HepG2 (cell line): ENCODE measurements at regions not wholly inside any gene's neighbourhood (a gene's known extent, or its start where the extent isn't known, plus 50 kb on each side); places are given as distances from the start of the nearest gene placed in this dataset.

Experiments
- ATAC-seq: fragments of 200-7000 bp; cut with Tn5 transposase; 3 replicates; pipeline ENCODE4 v1.9.1; 2020; ENCODE audit warnings: mild to moderate bottlenecking, moderate library complexity
- BruUV-seq: library from RNA; stranded (reverse); fragments of 400-500 nt; replicated peaks from 2 replicates; lab custom pipeline; 2021; lab: Mats Ljungman, UMichigan
- CTCF ChIA-PET: fragments of 300-600 bp; formaldehyde crosslinking; extraction: SDS; loops from one replicate; lab custom pipeline; 2021; ENCODE audit warnings: low total read pairs, inconsistent platforms, low intra/inter-chr PET ratio; lab: Yijun Ruan, JAX
- POLR2A ChIA-PET: fragments of 350-600 bp; sonication (Branson Sonifier 250); formaldehyde crosslinking; loops from one replicate; lab custom pipeline; 2020; ENCODE audit warnings: antibody characterized with exemption, inconsistent platforms; lab: Yijun Ruan, JAX
- DNase-seq: peaks from one replicate; pipeline ENCODE4 v3.0.0-alpha.2; 2015; ENCODE audit warnings: low spot score
- FAIRE-seq: peaks from 3 replicates; lab custom pipeline; 2011; peaks lifted over from hg19 to GRCh38; lab: Jason Lieb, UNC
- H2AFZ ChIP-seq: one replicate; pipeline ENCODE4 v1.6.1; 2011; ENCODE audit warnings: low read length, inconsistent platforms
- H3K27ac ChIP-seq: fragments of 300-600 bp; 3 replicates; pipeline ENCODE4 v1.8.0; 2011; ENCODE audit warnings: mixed run types, mild to moderate bottlenecking, mixed read lengths, low read length, inconsistent platforms; ENCODE audit not compliant: insufficient read depth; ENCODE audit errors: extremely low read length
- H3K27me3 ChIP-seq, 2 experiments: fragments of 200-600 bp in 1 of 2; 2 replicates in 1 of 2; 3 replicates in 1 of 2; pipeline versions ENCODE4 v1.6.0 to v1.8.0; 2011; ENCODE audit warnings: low read length in 2 of 2, mild to moderate bottlenecking in 2 of 2, moderate library complexity in 2 of 2, inconsistent platforms in 1 of 2; ENCODE audit not compliant: insufficient read depth in 2 of 2, control insufficient read depth in 1 of 2
- H3K36me3 ChIP-seq, 2 experiments: fragments of 200-600 bp in 1 of 2; replicated peaks in 1 of 2; 2 replicates in 1 of 2; 3 replicates in 1 of 2; pipeline versions ENCODE4 v1.5.1 to v1.8.0; 2011; ENCODE audit warnings: low read length in 2 of 2, inconsistent platforms in 1 of 2; ENCODE audit not compliant: insufficient read depth in 2 of 2, control insufficient read depth in 1 of 2
- H3K4me1 ChIP-seq: 2 replicates; pipeline ENCODE4 v1.5.1; 2012; ENCODE audit warnings: low read length, inconsistent platforms; ENCODE audit not compliant: insufficient read depth
- H3K4me2 ChIP-seq: 2 replicates; pipeline ENCODE4 v1.6.0; 2011; ENCODE audit warnings: low read depth, low read length, inconsistent platforms
- H3K4me3 ChIP-seq, 3 experiments: fragments of 200-600 bp in 1 of 3; sonication (generic), shearing (Covaris generic) in 1 of 3; replicated peaks in 1 of 3; 2 replicates each; pipeline ENCODE4 v1.5.1; 2011 to 2016; ENCODE audit warnings: low read length in 3 of 3, inconsistent platforms in 2 of 3, low read depth in 2 of 3, mild to moderate bottlenecking in 2 of 3, control low read depth in 1 of 3, mixed read lengths in 1 of 3; ENCODE audit not compliant: insufficient read depth in 1 of 3
- H3K79me2 ChIP-seq: one replicate; pipeline ENCODE4 v1.6.1; 2011; ENCODE audit warnings: low read length, inconsistent platforms; ENCODE audit not compliant: insufficient read depth
- H3K9ac ChIP-seq: 2 replicates; pipeline ENCODE4 v1.6.0; 2011; ENCODE audit warnings: mild to moderate bottlenecking, low read depth, low read length, inconsistent platforms; ENCODE audit not compliant: insufficient read depth
- H3K9me3 ChIP-seq: 2 replicates; pipeline ENCODE4 v1.5.1; 2012; ENCODE audit warnings: mild to moderate bottlenecking, low read length
- H4K20me1 ChIP-seq: 2 replicates; pipeline ENCODE4 v1.6.0; 2011; ENCODE audit warnings: inconsistent platforms, mild to moderate bottlenecking, low read length, moderate library complexity; ENCODE audit not compliant: insufficient read depth
- CTCF ChIP-seq: sonication (generic); formaldehyde crosslinking; IDR thresholded peaks from 2 replicates; pipeline ENCODE4 v1.5.0; 2020; ENCODE audit warnings: mild to moderate bottlenecking, missing genetic modification reagents, moderate library complexity
- SMC3 ChIP-seq: IDR thresholded peaks from 2 replicates; pipeline ENCODE4 v1.6.1; 2011; ENCODE audit warnings: low read length, improper control_type of control experiment
- STAG1 ChIP-seq: sonication (generic); formaldehyde crosslinking; IDR thresholded peaks from 2 replicates; pipeline ENCODE4 v1.4.0; 2020; ENCODE audit warnings: missing genetic modification reagents
- ZBTB7A ChIP-seq: sonication (generic); formaldehyde crosslinking; IDR thresholded peaks from 2 replicates; pipeline ENCODE4 v1.8.0; 2022; ENCODE audit warnings: mild to moderate bottlenecking, missing genetic modification reagents
- ZNF335 ChIP-seq: sonication (generic); formaldehyde crosslinking; IDR thresholded peaks from 2 replicates; pipeline ENCODE4 v1.4.0; 2020; ENCODE audit warnings: missing genetic modification reagents
- ZNF407 ChIP-seq: sonication (generic); formaldehyde crosslinking; IDR thresholded peaks from one replicate; pipeline ENCODE4 v1.5.1; 2020; ENCODE audit warnings: mild to moderate bottlenecking, missing genetic modification reagents; ENCODE audit errors: not compliant biosample characterization
- WGBS: methylation state at CpG from one replicate; pipeline ENCODE4 v1.1.6; 2017; ENCODE audit warnings: low lambda C conversion rate; 5-methylcytosine and 5-hydroxymethylcytosine counted together
- in situ Hi-C: cut with HindIII; loops from 2 replicates; pipeline ENCODE4 v1.10.0; 2017; ENCODE audit warnings: low pct_unique_long_range_greater_than_20kb; ENCODE audit not compliant: extremely low pct_ligation_motif_present
- intact Hi-C: fragments of 100-400 bp; cut with micrococcal nuclease; formaldehyde crosslinking; loops from one replicate; pipeline ENCODE4 v1.10.0; 2022; ENCODE audit not compliant: unreplicated experiment

- TF ChIP-seq ZNF407 (CRISPR knock-in tag) = no peak
These were observed 222.7 kb upstream of the DYNLRB2 start (continued) for GRCh38 chr16:80318107-80318506.

- Histone ChIP-seq H3K79me2 (no peaks in the 10 kb centered on the region), H3K36me3 (no peaks in the 10 kb centered on the region)
- 65% methylated on average over 8 of the region's 8 CpGs for WGBS
These were observed 223.2 kb upstream of the DYNLRB2 start for GRCh38 chr16:80317599-80318037.

More at GRCh38 chr16:80317599-80318037, 223.2 kb upstream of the DYNLRB2 start:
- BruUV-seq = no TSS peak
- Histone ChIP-seq H3K27me3 (0 out of 5 replicates have a peak, but pooled peaks cover 0 to 3% of the 10 kb centered on the region in 2 experiments), H3K4me3 (no peak overlapping the region), H3K9ac (no peak overlapping the region), H3K27ac (no peak overlapping the region), H4K20me1 (no peaks in the 10 kb centered on the region), H2AFZ (no peak overlapping the region), H3K4me2 (no peak overlapping the region), H3K9me3 (no peaks in the 10 kb centered on the region), H3K4me1 (no peaks in the 10 kb centered on the region)
- TF ChIP-seq ZBTB7A (CRISPR knock-in tag) = 0 out of 2 replicates have a peak, but pooled peaks have one; percentile 12
- peak; percentile 33; the same call in 1 of the 2 replicates for TF ChIP-seq CTCF
- TF ChIP-seq STAG1 (CRISPR knock-in tag) = peak; percentile 50
- peak; percentile 61; the same call in 1 of the 2 replicates for TF ChIP-seq SMC3
- TF ChIP-seq ZNF335 = no peak
- ATAC-seq (peak; percentile 95), FAIRE-seq (peak; percentile 73), DNase-seq (peak; percentile 16)
- in situ Hi-C loops (no loop called here), intact Hi-C loops (loop anchor here (1.0 kb wide), 1 partner anchor 320 kb away; no protein-coding TSS in a partner anchor)
- ChIA-PET CTCF (no interaction called here), POLR2A (interaction anchor here (1.4 to 1.5 kb wide), 2 partner anchors 52 to 53 kb away, joined by 3 read pairs; no protein-coding TSS in a partner anchor)
